A549 (cell line): ENCODE measurements at regions not wholly inside any gene's neighbourhood (a gene's known extent, or its start where the extent isn't known, plus 50 kb on each side); places are given as distances from the start of the nearest gene placed in this dataset.

ENCODE experiments used
- ATAC-seq, 2 experiments: fragments of 200-7000 bp in 1 of 2; fragments of >200 bp in 1 of 2; cut with Nextera tagmentation in 1 of 2; cut with Tn5 transposase in 1 of 2; 3 replicates each; pipeline versions ENCODE4 v1.8.0 to v1.9.1; 2018 to 2020; ENCODE audit warnings: mild to moderate bottlenecking in 1 of 2, moderate library complexity in 1 of 2
- CTCF ChIA-PET: fragments of 300-600 bp; sonication (Branson Sonifier 250); formaldehyde crosslinking; extraction: SDS; loops from one replicate; lab custom pipeline; 2021; ENCODE audit warnings: antibody characterized with exemption, inconsistent platforms; lab: Yijun Ruan, JAX
- POLR2A ChIA-PET: fragments of 350-600 bp; formaldehyde crosslinking; extraction: SDS; loops from one replicate; lab custom pipeline; 2021; ENCODE audit warnings: antibody characterized with exemption, inconsistent platforms; lab: Yijun Ruan, JAX
- DNase-seq, 2 experiments: peaks; one replicate each; pipeline versions ENCODE4 v3.0.0 to v3.0.0-alpha.2; 2011 to 2016; ENCODE audit warnings: low read depth in 1 of 2, low spot score in 1 of 2
- FAIRE-seq: peaks from 2 replicates; lab custom pipeline; 2011; peaks lifted over from hg19 to GRCh38; lab: Jason Lieb, UNC
- H3K27ac ChIP-seq, 2 experiments: fragments of >200 bp; sonication (Bioruptor Twin); formaldehyde crosslinking; 3 replicates each; pipeline ENCODE4 v1.5.1; 2016 to 2017
- H3K4me1 ChIP-seq: fragments of >200 bp; sonication (Bioruptor Twin); formaldehyde crosslinking; 3 replicates; pipeline ENCODE4 v1.6.1; 2016
- H3K4me2 ChIP-seq: fragments of >200 bp; sonication (Bioruptor Twin); formaldehyde crosslinking; 3 replicates; pipeline ENCODE4 v1.6.1; 2016
- H3K4me3 ChIP-seq: fragments of >200 bp; sonication (Bioruptor Twin); formaldehyde crosslinking; 3 replicates; pipeline ENCODE4 v1.5.1; 2016
- H3K9me3 ChIP-seq: fragments of >200 bp; sonication (Bioruptor Twin); formaldehyde crosslinking; 3 replicates; pipeline ENCODE4 v1.6.1; 2016
- BHLHE40 ChIP-seq: IDR thresholded peaks from 2 replicates; pipeline ENCODE4 v1.6.1; 2012; ENCODE audit warnings: low read depth, low read length, inconsistent platforms
- CEBPB ChIP-seq, 2 experiments: fragments of >200 bp in 1 of 2; sonication (Bioruptor Twin) in 1 of 2; formaldehyde crosslinking in 1 of 2; IDR thresholded peaks; 2 replicates each; pipeline ENCODE4 v1.6.1; 2012 to 2016
- CHD4 ChIP-seq: fragments of 200-600 bp; sonication (generic); IDR thresholded peaks from 2 replicates; pipeline ENCODE4 v1.6.1; 2016; ENCODE audit warnings: antibody characterized with exemption, mild to moderate bottlenecking, borderline replicate concordance
- ESRRA ChIP-seq: fragments of 150-350 bp; IDR thresholded peaks from 2 replicates; pipeline ENCODE4 v1.6.1; 2014; ENCODE audit warnings: mild to moderate bottlenecking, low read length, borderline replicate concordance
- FOSB ChIP-seq: fragments of 250-450 bp; sonication (Bioruptor Pico); IDR thresholded peaks from 2 replicates; pipeline ENCODE4 v1.5.0; 2020; ENCODE audit warnings: mild to moderate bottlenecking, moderate library complexity
- FOSL2 ChIP-seq, 2 experiments: fragments of 450-650 bp in 1 of 2; fragments of >200 bp in 1 of 2; sonication (Bioruptor Twin) in 1 of 2; formaldehyde crosslinking; IDR thresholded peaks; 2 replicates each; pipeline versions ENCODE4 v1.5.0 to v1.6.1; 2016 to 2020; ENCODE audit warnings: mild to moderate bottlenecking in 1 of 2, moderate library complexity in 1 of 2
- FOXS1 ChIP-seq: fragments of 250-450 bp; sonication (Bioruptor Pico); IDR thresholded peaks from 2 replicates; pipeline ENCODE4 v1.5.0; 2020; ENCODE audit warnings: mild to moderate bottlenecking, moderate library complexity
- GATA3 ChIP-seq: IDR thresholded peaks from 2 replicates; pipeline ENCODE4 v1.6.1; 2012; ENCODE audit warnings: borderline replicate concordance
- JUNB ChIP-seq: fragments of >200 bp; sonication (Bioruptor Twin); formaldehyde crosslinking; IDR thresholded peaks from 2 replicates; pipeline ENCODE4 v1.6.1; 2016
- MAZ ChIP-seq: fragments of 150-350 bp; IDR thresholded peaks from 2 replicates; pipeline ENCODE4 v1.6.1; 2014; ENCODE audit warnings: antibody characterized with exemption, low read depth, low read length, borderline replicate concordance
- MYC ChIP-seq: IDR thresholded peaks from 2 replicates; pipeline ENCODE4 v1.6.1; 2012; ENCODE audit warnings: mild to moderate bottlenecking, inconsistent platforms, low read length, improper control_type of control experiment, borderline replicate concordance
- NR3C1 ChIP-seq: fragments of >200 bp; sonication (Bioruptor Twin); formaldehyde crosslinking; IDR thresholded peaks from 3 replicates; pipeline ENCODE4 v1.6.1; 2017
- PHF8 ChIP-seq: fragments of 200-600 bp; sonication (generic); IDR thresholded peaks from 2 replicates; pipeline ENCODE4 v1.6.1; 2016; ENCODE audit warnings: low read depth, mild to moderate bottlenecking, antibody characterized with exemption, moderate library complexity, borderline replicate concordance
- RAD21 ChIP-seq, 2 experiments: fragments of >200 bp in 1 of 2; sonication (Bioruptor Twin) in 1 of 2; formaldehyde crosslinking in 1 of 2; IDR thresholded peaks in 1 of 2; conservative IDR thresholded peaks in 1 of 2; 2 replicates in 1 of 2; 3 replicates in 1 of 2; pipeline ENCODE4 v1.6.1; 2012 to 2018; ENCODE audit warnings: inconsistent platforms in 1 of 2
- RARB ChIP-seq: fragments of 250-450 bp; sonication (Bioruptor Pico); IDR thresholded peaks from 2 replicates; pipeline ENCODE4 v1.8.0; 2021; ENCODE audit warnings: mild to moderate bottlenecking, moderate library complexity
- RCOR1 ChIP-seq: fragments of 150-350 bp; IDR thresholded peaks from 2 replicates; pipeline ENCODE4 v1.6.1; 2014; ENCODE audit warnings: antibody characterized with exemption, low read length, low read depth
- RFX5 ChIP-seq: fragments of 450-650 bp; IDR thresholded peaks from 2 replicates; pipeline ENCODE4 v1.7.1; 2014; ENCODE audit warnings: antibody characterized with exemption, mild to moderate bottlenecking, moderate library complexity
- SREBF2 ChIP-seq: fragments of 450-650 bp; IDR thresholded peaks from 2 replicates; pipeline ENCODE4 v1.6.1; 2014; ENCODE audit warnings: mild to moderate bottlenecking, moderate library complexity
- WGBS: methylation state at CpG from one replicate; pipeline ENCODE4 v1.1.6; 2017; ENCODE audit errors: missing lambda C conversion rate; 5-methylcytosine and 5-hydroxymethylcytosine counted together
- TF ChIP-seq, protein P1 (sequence below): fragments of 250-450 bp; sonication (Bioruptor Pico); IDR thresholded peaks from 2 replicates; pipeline ENCODE4 v1.5.0; 2021; ENCODE audit warnings: mild to moderate bottlenecking, moderate library complexity, borderline replicate concordance
- TF ChIP-seq, protein P2 (sequence below): IDR thresholded peaks from 2 replicates; pipeline ENCODE4 v1.6.1; 2012; ENCODE audit warnings: low read depth, borderline replicate concordance
- TF ChIP-seq, protein P3 (sequence below): fragments of 250-450 bp; sonication (Bioruptor Pico); IDR thresholded peaks from 2 replicates; pipeline ENCODE4 v1.5.0; 2020; ENCODE audit warnings: low read depth, mild to moderate bottlenecking, moderate library complexity
- TF ChIP-seq, protein P4 (sequence below): fragments of 200-600 bp; sonication (generic); IDR thresholded peaks from 2 replicates; pipeline ENCODE4 v1.6.1; 2016; ENCODE audit warnings: antibody characterized with exemption, mild to moderate bottlenecking, moderate library complexity
- TF ChIP-seq, protein P5 (sequence below): IDR thresholded peaks from 2 replicates; pipeline ENCODE4 v1.6.1; 2012
- TF ChIP-seq, protein P6 (sequence below): IDR thresholded peaks from 2 replicates; pipeline ENCODE4 v1.6.1; 2012

DNA sequence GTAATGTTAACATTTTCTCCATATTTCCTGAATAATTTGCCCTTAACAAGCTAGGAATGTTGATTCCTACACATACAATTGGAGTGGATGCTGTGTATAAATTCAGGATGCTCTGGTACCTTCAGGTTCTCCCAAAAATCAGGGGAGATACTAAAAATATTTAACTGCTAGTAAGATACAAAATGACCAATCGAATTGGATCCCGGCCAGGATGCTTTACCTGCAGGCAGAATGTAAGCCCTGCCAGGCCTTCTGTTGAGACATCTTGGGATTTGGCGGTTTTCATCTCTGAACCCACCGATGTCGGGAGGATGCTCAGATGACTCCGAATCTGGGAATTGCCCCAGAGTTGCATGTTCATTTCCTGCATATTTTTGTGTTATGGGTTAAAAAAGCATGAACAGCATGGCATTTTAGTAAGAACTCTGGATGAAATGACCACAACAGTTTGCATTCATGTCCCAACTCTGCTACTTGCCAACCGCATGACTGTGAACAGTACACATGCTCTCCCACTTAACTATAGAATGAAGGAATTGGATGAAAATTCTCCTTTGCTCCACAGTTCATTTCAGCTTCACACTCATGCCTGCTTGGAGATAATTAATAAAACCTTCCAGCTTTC lies 241.4 kb upstream of the TBL1XR1 start (continued):
- TF ChIP-seq, protein P1, sequence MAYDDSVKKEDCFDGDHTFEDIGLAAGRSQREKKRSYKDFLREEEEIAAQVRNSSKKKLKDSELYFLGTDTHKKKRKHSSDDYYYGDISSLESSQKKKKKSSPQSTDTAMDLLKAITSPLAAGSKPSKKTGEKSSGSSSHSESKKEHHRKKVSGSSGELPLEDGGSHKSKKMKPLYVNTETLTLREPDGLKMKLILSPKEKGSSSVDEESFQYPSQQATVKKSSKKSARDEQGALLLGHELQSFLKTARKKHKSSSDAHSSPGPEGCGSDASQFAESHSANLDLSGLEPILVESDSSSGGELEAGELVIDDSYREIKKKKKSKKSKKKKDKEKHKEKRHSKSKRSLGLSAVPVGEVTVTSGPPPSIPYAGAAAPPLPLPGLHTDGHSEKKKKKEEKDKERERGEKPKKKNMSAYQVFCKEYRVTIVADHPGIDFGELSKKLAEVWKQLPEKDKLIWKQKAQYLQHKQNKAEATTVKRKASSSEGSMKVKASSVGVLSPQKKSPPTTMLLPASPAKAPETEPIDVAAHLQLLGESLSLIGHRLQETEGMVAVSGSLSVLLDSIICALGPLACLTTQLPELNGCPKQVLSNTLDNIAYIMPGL (CRISPR knock-in tag) = no peak
- TF ChIP-seq FOXS1 (CRISPR knock-in tag) (no peak), RAD21 (conservative IDR thresholded peaks at IDR 0.05 in 1 of 2, IDR thresholded peaks at IDR 0.05 in 1 of 2) (no peak), NR3C1 (no peak), ESRRA (no peak), RFX5 (no peak), JUNB (no peak)
- TF ChIP-seq, protein P2, sequence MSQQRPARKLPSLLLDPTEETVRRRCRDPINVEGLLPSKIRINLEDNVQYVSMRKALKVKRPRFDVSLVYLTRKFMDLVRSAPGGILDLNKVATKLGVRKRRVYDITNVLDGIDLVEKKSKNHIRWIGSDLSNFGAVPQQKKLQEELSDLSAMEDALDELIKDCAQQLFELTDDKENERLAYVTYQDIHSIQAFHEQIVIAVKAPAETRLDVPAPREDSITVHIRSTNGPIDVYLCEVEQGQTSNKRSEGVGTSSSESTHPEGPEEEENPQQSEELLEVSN = no peak

DNA sequence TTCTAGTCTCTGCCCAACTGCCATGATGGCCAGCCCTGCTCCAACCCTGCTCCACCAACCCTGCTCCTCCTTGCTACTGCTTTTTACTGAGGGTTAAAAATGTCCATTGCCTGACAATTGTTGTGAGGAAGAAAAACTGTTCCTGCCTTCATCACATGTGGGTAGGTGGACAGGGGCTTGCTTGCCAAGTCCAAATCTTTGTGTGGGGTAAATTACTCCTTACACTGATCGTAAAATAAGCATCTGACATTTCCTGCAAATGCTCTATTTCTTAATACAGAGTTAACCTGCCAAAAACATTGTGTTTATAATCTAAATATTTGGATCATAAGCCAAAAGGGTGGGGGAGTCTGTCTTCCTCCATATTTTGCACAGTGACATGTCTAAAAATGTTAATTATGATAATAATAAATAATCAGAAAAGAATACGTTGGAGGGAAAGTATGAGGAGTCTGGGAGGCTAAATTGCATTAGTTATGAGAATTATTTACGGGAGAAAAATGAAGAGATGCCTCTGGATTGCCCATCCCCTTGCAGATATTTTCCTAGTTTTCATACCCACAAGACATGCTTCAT lies 242.5 kb upstream of the TBL1XR1 start:
- no peak for TF ChIP-seq GATA3
- TF ChIP-seq MYC = no peak
- no peak for TF ChIP-seq SREBF2
- no peak for TF ChIP-seq RARB
- TF ChIP-seq, protein P3, sequence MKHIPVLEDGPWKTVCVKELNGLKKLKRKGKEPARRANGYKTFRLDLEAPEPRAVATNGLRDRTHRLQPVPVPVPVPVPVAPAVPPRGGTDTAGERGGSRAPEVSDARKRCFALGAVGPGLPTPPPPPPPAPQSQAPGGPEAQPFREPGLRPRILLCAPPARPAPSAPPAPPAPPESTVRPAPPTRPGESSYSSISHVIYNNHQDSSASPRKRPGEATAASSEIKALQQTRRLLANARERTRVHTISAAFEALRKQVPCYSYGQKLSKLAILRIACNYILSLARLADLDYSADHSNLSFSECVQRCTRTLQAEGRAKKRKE (CRISPR knock-in tag) = no peak
- TF ChIP-seq RCOR1 = no peak
- no peak for TF ChIP-seq MAZ
- TF ChIP-seq CEBPB (IDR thresholded peaks at IDR 0.05) = no peak
- TF ChIP-seq, protein P4, sequence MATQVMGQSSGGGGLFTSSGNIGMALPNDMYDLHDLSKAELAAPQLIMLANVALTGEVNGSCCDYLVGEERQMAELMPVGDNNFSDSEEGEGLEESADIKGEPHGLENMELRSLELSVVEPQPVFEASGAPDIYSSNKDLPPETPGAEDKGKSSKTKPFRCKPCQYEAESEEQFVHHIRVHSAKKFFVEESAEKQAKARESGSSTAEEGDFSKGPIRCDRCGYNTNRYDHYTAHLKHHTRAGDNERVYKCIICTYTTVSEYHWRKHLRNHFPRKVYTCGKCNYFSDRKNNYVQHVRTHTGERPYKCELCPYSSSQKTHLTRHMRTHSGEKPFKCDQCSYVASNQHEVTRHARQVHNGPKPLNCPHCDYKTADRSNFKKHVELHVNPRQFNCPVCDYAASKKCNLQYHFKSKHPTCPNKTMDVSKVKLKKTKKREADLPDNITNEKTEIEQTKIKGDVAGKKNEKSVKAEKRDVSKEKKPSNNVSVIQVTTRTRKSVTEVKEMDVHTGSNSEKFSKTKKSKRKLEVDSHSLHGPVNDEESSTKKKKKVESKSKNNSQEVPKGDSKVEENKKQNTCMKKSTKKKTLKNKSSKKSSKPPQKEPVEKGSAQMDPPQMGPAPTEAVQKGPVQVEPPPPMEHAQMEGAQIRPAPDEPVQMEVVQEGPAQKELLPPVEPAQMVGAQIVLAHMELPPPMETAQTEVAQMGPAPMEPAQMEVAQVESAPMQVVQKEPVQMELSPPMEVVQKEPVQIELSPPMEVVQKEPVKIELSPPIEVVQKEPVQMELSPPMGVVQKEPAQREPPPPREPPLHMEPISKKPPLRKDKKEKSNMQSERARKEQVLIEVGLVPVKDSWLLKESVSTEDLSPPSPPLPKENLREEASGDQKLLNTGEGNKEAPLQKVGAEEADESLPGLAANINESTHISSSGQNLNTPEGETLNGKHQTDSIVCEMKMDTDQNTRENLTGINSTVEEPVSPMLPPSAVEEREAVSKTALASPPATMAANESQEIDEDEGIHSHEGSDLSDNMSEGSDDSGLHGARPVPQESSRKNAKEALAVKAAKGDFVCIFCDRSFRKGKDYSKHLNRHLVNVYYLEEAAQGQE = no peak
- TF ChIP-seq FOSL2 (IDR thresholded peaks at IDR 0.05) = no peak
- no peak for TF ChIP-seq FOSL2 (CRISPR knock-in tag; IDR thresholded peaks at IDR 0.05)
- no peak for TF ChIP-seq PHF8
- TF ChIP-seq, protein P5, sequence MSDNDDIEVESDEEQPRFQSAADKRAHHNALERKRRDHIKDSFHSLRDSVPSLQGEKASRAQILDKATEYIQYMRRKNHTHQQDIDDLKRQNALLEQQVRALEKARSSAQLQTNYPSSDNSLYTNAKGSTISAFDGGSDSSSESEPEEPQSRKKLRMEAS = no peak
- TF ChIP-seq, protein P1 (CRISPR knock-in tag) = no peak
- TF ChIP-seq, protein P6, sequence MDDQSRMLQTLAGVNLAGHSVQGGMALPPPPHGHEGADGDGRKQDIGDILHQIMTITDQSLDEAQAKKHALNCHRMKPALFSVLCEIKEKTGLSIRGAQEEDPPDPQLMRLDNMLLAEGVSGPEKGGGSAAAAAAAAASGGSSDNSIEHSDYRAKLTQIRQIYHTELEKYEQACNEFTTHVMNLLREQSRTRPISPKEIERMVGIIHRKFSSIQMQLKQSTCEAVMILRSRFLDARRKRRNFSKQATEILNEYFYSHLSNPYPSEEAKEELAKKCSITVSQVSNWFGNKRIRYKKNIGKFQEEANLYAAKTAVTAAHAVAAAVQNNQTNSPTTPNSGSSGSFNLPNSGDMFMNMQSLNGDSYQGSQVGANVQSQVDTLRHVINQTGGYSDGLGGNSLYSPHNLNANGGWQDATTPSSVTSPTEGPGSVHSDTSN = no peak
- no peak for TF ChIP-seq CHD4
- no peak for TF ChIP-seq FOSB (CRISPR knock-in tag)
- TF ChIP-seq BHLHE40 = no peak
- H3K27ac ChIP-seq = no peak overlapping the region
- peaks cover 7% of the 10 kb centered on the region; the same call in 2 of the 3 replicates for H3K4me1 ChIP-seq
- no peak overlapping the region for H3K4me3 ChIP-seq
- no peaks in the 10 kb centered on the region for H3K9me3 ChIP-seq
- FAIRE-seq (no peak), DNase-seq (no peak), ATAC-seq (no peak)
- ChIA-PET CTCF (no interaction called here), POLR2A (no interaction called here)
- H3K4me2 ChIP-seq = no peak overlapping the region
- 77% methylated on average over 3 of the region's 3 CpGs for WGBS
